H1 (cell line): ENCODE measurements at regions not wholly inside any gene's neighbourhood (a gene's known extent, or its start where the extent isn't known, plus 50 kb on each side); places are given as distances from the start of the nearest gene placed in this dataset.

Experiments
- CTCF ChIA-PET: fragments of 300-600 bp; sonication (Branson Sonifier 250); formaldehyde crosslinking; loops from one replicate; lab custom pipeline; 2021; ENCODE audit not compliant: partially characterized antibody; lab: Charles Lee
- POLR2A ChIA-PET: fragments of 300-600 bp; sonication (Branson Sonifier 250); formaldehyde crosslinking; loops from one replicate; lab custom pipeline; 2021; ENCODE audit warnings: inconsistent platforms; ENCODE audit not compliant: partially characterized antibody; lab: Charles Lee
- DNase-seq, 2 experiments: peaks; one replicate each; pipeline versions ENCODE4 v3.0.0 to v3.0.0-alpha.2; 2010 to 2022; ENCODE audit warnings: low spot score in 2 of 2, low read depth in 1 of 2, mixed read lengths in 1 of 2
- FAIRE-seq: peaks from 2 replicates; lab custom pipeline; 2011; peaks lifted over from hg19 to GRCh38; lab: Jason Lieb, UNC
- H2AFZ ChIP-seq: 2 replicates; pipeline ENCODE4 v1.8.1; 2012; ENCODE audit warnings: low read length, inconsistent platforms
- H2AK5ac ChIP-seq: 2 replicates; pipeline ENCODE4 v1.6.1; 2013; ENCODE audit warnings: low read depth, low read length
- H2BK120ac ChIP-seq: replicated peaks from 2 replicates; pipeline ENCODE3; 2013; ENCODE audit warnings: low read depth, low read length, inconsistent platforms
- H2BK12ac ChIP-seq: 2 replicates; pipeline ENCODE4 v1.6.1; 2013; ENCODE audit warnings: low read depth, low read length
- H2BK15ac ChIP-seq: 2 replicates; pipeline ENCODE4 v1.6.1; 2013; ENCODE audit warnings: low read length
- H2BK20ac ChIP-seq: 2 replicates; pipeline ENCODE4 v1.6.1; 2013; ENCODE audit warnings: low read length
- H2BK5ac ChIP-seq: 2 replicates; pipeline ENCODE4 v1.6.1; 2013; ENCODE audit warnings: low read depth, low read length
- H3K14ac ChIP-seq: 2 replicates; pipeline ENCODE4 v1.6.1; 2013; ENCODE audit warnings: inconsistent platforms; ENCODE audit not compliant: insufficient read length
- H3K18ac ChIP-seq: 2 replicates; pipeline ENCODE4 v1.6.1; 2013; ENCODE audit warnings: low read length; ENCODE audit errors: extremely low read depth
- H3K23ac ChIP-seq: 2 replicates; pipeline ENCODE4 v1.6.1; 2013; ENCODE audit warnings: inconsistent platforms; ENCODE audit not compliant: insufficient read length
- H3K23me2 ChIP-seq: 2 replicates; pipeline ENCODE4 v1.6.1; 2013; ENCODE audit warnings: low read depth, low read length
- H3K27ac ChIP-seq: 2 replicates; pipeline ENCODE4 v1.6.1; 2011; ENCODE audit warnings: low read depth, low read length, inconsistent platforms
- H3K27me3 ChIP-seq, 4 experiments: replicated peaks in 1 of 4; 1 replicate in 1 of 4; 2 replicates in 3 of 4; pipeline versions ENCODE4 v1.6.1 to v1.8.1; 2011 to 2013; ENCODE audit warnings: low read length in 3 of 4, mild to moderate bottlenecking in 3 of 4, inconsistent platforms in 2 of 4, mixed read lengths in 2 of 4, moderate library complexity in 1 of 4; ENCODE audit not compliant: control insufficient read depth in 3 of 4, insufficient read depth in 3 of 4; ENCODE audit errors: extremely low read depth in 1 of 4
- H3K36me3 ChIP-seq, 4 experiments: 2 replicates each; pipeline versions ENCODE4 v1.6.1 to v1.8.1; 2011 to 2013; ENCODE audit warnings: mild to moderate bottlenecking in 4 of 4, low read length in 3 of 4, moderate library complexity in 2 of 4, control low read depth in 1 of 4, inconsistent platforms in 1 of 4; ENCODE audit not compliant: insufficient read depth in 4 of 4, control insufficient read depth in 2 of 4
- H3K4ac ChIP-seq: replicated peaks from 2 replicates; pipeline ENCODE3; 2013; ENCODE audit warnings: low read length, low read depth, mixed read lengths, inconsistent platforms; ENCODE audit not compliant: insufficient read length
- H3K4me1 ChIP-seq, 4 experiments: replicated peaks in 1 of 4; 1 replicate in 1 of 4; 2 replicates in 3 of 4; pipeline versions ENCODE4 v1.6.1 to v1.8.1; 2011 to 2013; ENCODE audit warnings: low read length in 3 of 4, inconsistent platforms in 2 of 4, mixed read lengths in 1 of 4; ENCODE audit not compliant: insufficient read depth in 4 of 4, control insufficient read depth in 3 of 4
- H3K4me2 ChIP-seq, 2 experiments: 2 replicates each; pipeline versions ENCODE4 v1.6.1 to v1.8.1; 2011 to 2013; ENCODE audit warnings: low read depth in 2 of 2, low read length in 2 of 2, control low read depth in 1 of 2, inconsistent platforms in 1 of 2, mild to moderate bottlenecking in 1 of 2; ENCODE audit not compliant: insufficient read depth in 1 of 2
- H3K4me3 ChIP-seq, 4 experiments: fragments of 200-600, 300-600 bp in 1 of 4; sonication (generic), shearing (Covaris generic), sonication (Bioruptor Twin) in 1 of 4; 2 replicates each; pipeline versions ENCODE4 v1.5.1 to v1.8.1; 2011 to 2016; ENCODE audit warnings: low read length in 4 of 4, low read depth in 3 of 4, control low read depth in 2 of 4, inconsistent platforms in 2 of 4, mild to moderate bottlenecking in 2 of 4, mixed read lengths in 1 of 4, moderate library complexity in 1 of 4; ENCODE audit not compliant: insufficient read depth in 2 of 4; ENCODE audit errors: extremely low read depth in 1 of 4
- H3K56ac ChIP-seq: replicated peaks from 2 replicates; pipeline ENCODE3; 2013; ENCODE audit warnings: low read depth, mild to moderate bottlenecking, mixed read lengths, low read length, inconsistent platforms; ENCODE audit not compliant: insufficient read length
- H3K79me1 ChIP-seq: 2 replicates; pipeline ENCODE4 v1.6.1; 2013; ENCODE audit warnings: low read depth, low read length, control low read depth
- H3K79me2 ChIP-seq, 2 experiments: 2 replicates each; pipeline versions ENCODE4 v1.6.1 to v1.8.1; 2012 to 2013; ENCODE audit warnings: low read length in 2 of 2, mild to moderate bottlenecking in 2 of 2, inconsistent platforms in 1 of 2; ENCODE audit not compliant: insufficient read depth in 2 of 2, control insufficient read depth in 1 of 2
- H3K9ac ChIP-seq, 4 experiments: replicated peaks in 1 of 4; 1 replicate in 1 of 4; 2 replicates in 3 of 4; pipeline versions ENCODE4 v1.6.1 to v1.8.1; 2011 to 2013; ENCODE audit warnings: low read depth in 3 of 4, low read length in 3 of 4, control low read depth in 2 of 4, mild to moderate bottlenecking in 2 of 4, moderate library complexity in 2 of 4, inconsistent platforms in 1 of 4; ENCODE audit errors: extremely low read depth in 1 of 4
- H3K9me3 ChIP-seq, 2 experiments: 2 replicates each; pipeline versions ENCODE4 v1.6.1 to v1.8.1; 2012 to 2013; ENCODE audit warnings: mild to moderate bottlenecking in 2 of 2, moderate library complexity in 2 of 2, control low read depth in 1 of 2, inconsistent platforms in 1 of 2, low read depth in 1 of 2, low read length in 1 of 2, mixed read lengths in 1 of 2; ENCODE audit not compliant: insufficient read depth in 2 of 2
- H4K20me1 ChIP-seq, 2 experiments: replicated peaks in 1 of 2; 2 replicates each; pipeline versions ENCODE3 to v1.8.1; 2011 to 2013; ENCODE audit warnings: inconsistent platforms in 2 of 2, low read length in 2 of 2, mild to moderate bottlenecking in 1 of 2; ENCODE audit not compliant: insufficient read depth in 2 of 2, control insufficient read depth in 1 of 2
- H4K5ac ChIP-seq: 2 replicates; pipeline ENCODE4 v1.6.1; 2013; ENCODE audit warnings: low read length, low read depth, mixed read lengths, inconsistent platforms; ENCODE audit not compliant: insufficient read length
- H4K8ac ChIP-seq: 2 replicates; pipeline ENCODE4 v1.8.0; 2013; ENCODE audit warnings: mild to moderate bottlenecking, moderate library complexity, low read length, inconsistent platforms; ENCODE audit not compliant: insufficient read depth; ENCODE audit errors: extremely low read depth
- H4K91ac ChIP-seq: replicated peaks from 2 replicates; pipeline ENCODE3; 2013; ENCODE audit warnings: low read length, mixed read lengths, inconsistent platforms; ENCODE audit not compliant: insufficient read length
- BCL11A ChIP-seq, 2 experiments: IDR thresholded peaks; one replicate each; pipeline ENCODE4 v1.6.1; 2011; ENCODE audit warnings: low read depth in 2 of 2, low read length in 2 of 2, mild to moderate bottlenecking in 2 of 2
- WGBS, 2 experiments: shearing (Covaris generic) in 1 of 2; methylation state at CpG; one replicate each; pipeline versions ENCODE4 v1.1.6 to v1.1.7; 2013 to 2015; ENCODE audit warnings: low lambda C conversion rate in 2 of 2, mixed read lengths in 2 of 2, inconsistent platforms in 1 of 2, low coverage in 1 of 2, missing lambda C conversion rate in 1 of 2; ENCODE audit not compliant: insufficient replicate concordance in 2 of 2, insufficient coverage in 1 of 2, insufficient read length in 1 of 2; ENCODE audit errors: extremely low coverage in 1 of 2, missing lambda C conversion rate in 1 of 2; 5-methylcytosine and 5-hydroxymethylcytosine counted together

- ChIA-PET POLR2A (no interaction called here), CTCF (interaction anchor here (0.7 to 2.0 kb wide), 7 partner anchors 9 to 43 kb away, joined by 3 to 5 read pairs (median 3); no protein-coding TSS in a partner anchor)
- Histone ChIP-seq H3K4me2 (no peak overlapping the region), H4K91ac (no peak overlapping the region), H3K14ac (no peak overlapping the region), H3K9me3 (no peaks in the 10 kb centered on the region), H3K18ac (no peak overlapping the region), H4K8ac (no peak overlapping the region), H3K23ac (no peak overlapping the region), H3K79me2 (no peaks in the 10 kb centered on the region), H2BK15ac (no peak overlapping the region), H3K27ac (no peak overlapping the region), H3K23me2 (no peaks in the 10 kb centered on the region), H3K4ac (no peak overlapping the region), H3K9ac (no peak overlapping the region), H3K79me1 (no peaks in the 10 kb centered on the region), H2AK5ac (no peak overlapping the region), H2AFZ (no peak overlapping the region), H2BK5ac (no peak overlapping the region), H3K27me3 (no peaks in the 10 kb centered on the region), H4K5ac (no peak overlapping the region), H3K4me1 (no peaks in the 10 kb centered on the region), H2BK20ac (no peak overlapping the region), H2BK120ac (no peak overlapping the region), H4K20me1 (no peaks in the 10 kb centered on the region), H3K56ac (no peak overlapping the region), H3K36me3 (no peaks in the 10 kb centered on the region), H2BK12ac (no peak overlapping the region), H3K4me3 (no peak overlapping the region)
- TF ChIP-seq BCL11A (IDR thresholded peaks at IDR 0.05; ENCODE audit: low read depth in 2 of 2, low read length in 2 of 2): no peak
- no peak for DNase-seq
- no peak for FAIRE-seq
- WGBS, 2 experiments: 96% methylated on average over 10 of the region's 13 CpGs; no CpG with 5 or more reads in 1 of the 2 experiments
These were observed 240.3 kb downstream of the BRD1 start for GRCh38 chr22:49587421-49587820.
